ENCODE measurements at regions not wholly inside any gene's neighbourhood (a gene's known extent, or its start where the extent isn't known, plus 50 kb on each side); places are given as distances from the start of the nearest gene placed in this dataset.

DNA sequence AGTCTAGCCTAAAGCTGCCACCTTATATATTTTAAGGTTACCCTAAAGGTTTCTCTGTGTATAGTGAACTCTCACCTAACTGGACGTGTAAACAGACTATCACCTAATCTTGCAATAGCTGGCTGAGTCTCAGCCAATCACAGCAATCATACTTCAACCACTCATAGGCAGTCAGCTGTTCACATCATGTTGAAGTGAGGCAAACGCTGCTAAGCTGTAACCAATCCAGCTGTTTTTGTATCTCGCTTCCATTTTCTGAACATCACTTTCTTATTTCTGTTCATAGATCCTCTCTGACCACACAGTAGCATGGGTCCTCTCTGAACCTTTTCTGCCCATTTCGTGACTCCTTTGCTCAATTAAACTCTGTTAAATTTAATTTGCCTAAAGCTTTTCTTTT, 468.2 kb upstream of the POU3F3 start:
- DNase-seq, result no peak
- Histone ChIP-seq H3K27ac (no peak overlapping the region), H3K27me3 (ENCODE audit: insufficient read depth, low read depth, severe bottlenecking) (peaks cover 50% of the 10 kb centered on the region), H3K36me3 (no peaks in the 10 kb centered on the region), H3K9me3 (ENCODE audit: severe bottlenecking) (no peaks in the 10 kb centered on the region), H3K4me3 (ENCODE audit: low read depth, low read length) (no peak overlapping the region)
- TF ChIP-seq, protein P1, sequence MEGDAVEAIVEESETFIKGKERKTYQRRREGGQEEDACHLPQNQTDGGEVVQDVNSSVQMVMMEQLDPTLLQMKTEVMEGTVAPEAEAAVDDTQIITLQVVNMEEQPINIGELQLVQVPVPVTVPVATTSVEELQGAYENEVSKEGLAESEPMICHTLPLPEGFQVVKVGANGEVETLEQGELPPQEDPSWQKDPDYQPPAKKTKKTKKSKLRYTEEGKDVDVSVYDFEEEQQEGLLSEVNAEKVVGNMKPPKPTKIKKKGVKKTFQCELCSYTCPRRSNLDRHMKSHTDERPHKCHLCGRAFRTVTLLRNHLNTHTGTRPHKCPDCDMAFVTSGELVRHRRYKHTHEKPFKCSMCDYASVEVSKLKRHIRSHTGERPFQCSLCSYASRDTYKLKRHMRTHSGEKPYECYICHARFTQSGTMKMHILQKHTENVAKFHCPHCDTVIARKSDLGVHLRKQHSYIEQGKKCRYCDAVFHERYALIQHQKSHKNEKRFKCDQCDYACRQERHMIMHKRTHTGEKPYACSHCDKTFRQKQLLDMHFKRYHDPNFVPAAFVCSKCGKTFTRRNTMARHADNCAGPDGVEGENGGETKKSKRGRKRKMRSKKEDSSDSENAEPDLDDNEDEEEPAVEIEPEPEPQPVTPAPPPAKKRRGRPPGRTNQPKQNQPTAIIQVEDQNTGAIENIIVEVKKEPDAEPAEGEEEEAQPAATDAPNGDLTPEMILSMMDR (IDR thresholded peaks at IDR 0.05; ENCODE audit: low read depth, low read length), result no peak

GRCh38 chr2:104388296-104388695, 465.6 kb upstream of the POU3F3 start:
- H3K27ac ChIP-seq, result no peak overlapping the region
- no peak for DNase-seq
- H3K36me3 ChIP-seq, result no peaks in the 10 kb centered on the region
- H3K4me3 ChIP-seq (ENCODE audit: low read depth, low read length), result no peak overlapping the region
- TF ChIP-seq, protein P1 (IDR thresholded peaks at IDR 0.05; ENCODE audit: low read depth, low read length), result no peak
- peaks cover 46% of the 10 kb centered on the region for H3K27me3 ChIP-seq (ENCODE audit: insufficient read depth, low read depth, severe bottlenecking)
- H3K9me3 ChIP-seq (ENCODE audit: severe bottlenecking), result no peaks in the 10 kb centered on the region

- H3K9me3 ChIP-seq (ENCODE audit: severe bottlenecking), result no peaks in the 10 kb centered on the region
- peaks cover 40% of the 10 kb centered on the region for H3K27me3 ChIP-seq (ENCODE audit: insufficient read depth, low read depth, severe bottlenecking)
- H3K27ac ChIP-seq, result no peak overlapping the region
- DNase-seq, result no peak
- no peaks in the 10 kb centered on the region for H3K36me3 ChIP-seq
- H3K4me3 ChIP-seq (ENCODE audit: low read depth, low read length), result no peak overlapping the region
- TF ChIP-seq, protein P1 (IDR thresholded peaks at IDR 0.05; ENCODE audit: low read depth, low read length), result no peak
Observed at GRCh38 chr2:104402825-104403224, 451.1 kb upstream of the POU3F3 start.

DNA sequence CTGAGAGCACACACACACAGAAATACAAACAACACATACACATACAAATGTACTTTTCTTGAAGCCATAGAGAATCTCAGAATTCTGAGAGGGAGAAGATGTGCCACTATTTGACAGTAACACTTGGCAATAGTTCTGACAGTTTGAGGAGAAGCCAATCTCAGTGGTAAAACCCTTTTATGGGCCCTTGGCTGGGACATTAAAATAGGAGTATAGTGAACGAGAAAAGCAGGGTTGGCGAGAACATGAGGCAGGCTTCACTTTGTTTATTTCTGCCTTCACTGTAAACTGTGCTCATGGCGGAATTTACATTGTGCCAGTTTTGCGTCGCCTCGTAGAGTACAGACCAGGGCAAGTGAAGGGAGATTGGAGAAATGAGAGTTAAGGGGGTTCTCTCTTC, 449.4 kb upstream of the POU3F3 start:
- no peaks in the 10 kb centered on the region for H3K36me3 ChIP-seq
- no peak for DNase-seq
- H3K27ac ChIP-seq, result no peak overlapping the region

GRCh38 chr2:104405623-104406022, 448.3 kb upstream of the POU3F3 start:
- TF ChIP-seq, protein P1 (IDR thresholded peaks at IDR 0.05; ENCODE audit: low read depth, low read length), result no peak
- DNase-seq, result no peak
- Histone ChIP-seq H3K27me3 (ENCODE audit: insufficient read depth, low read depth, severe bottlenecking) (peaks cover 44% of the 10 kb centered on the region), H3K9me3 (ENCODE audit: severe bottlenecking) (no peaks in the 10 kb centered on the region), H3K4me3 (ENCODE audit: low read depth, low read length) (no peak overlapping the region), H3K27ac (no peak overlapping the region), H3K36me3 (no peaks in the 10 kb centered on the region)

More for the DNA sequence above, 449.4 kb upstream of the POU3F3 start:
- Histone ChIP-seq H3K9me3 (ENCODE audit: severe bottlenecking) (no peaks in the 10 kb centered on the region), H3K4me3 (ENCODE audit: low read depth, low read length) (no peak overlapping the region), H3K27me3 (ENCODE audit: insufficient read depth, low read depth, severe bottlenecking) (peaks cover 47% of the 10 kb centered on the region)
- TF ChIP-seq, protein P1 (IDR thresholded peaks at IDR 0.05; ENCODE audit: low read depth, low read length), result no peak

GRCh38 chr2:104406261-104406726, 447.6 kb upstream of the POU3F3 start:
- DNase-seq, result no peak
- H3K27me3 ChIP-seq (ENCODE audit: insufficient read depth, low read depth, severe bottlenecking), result peaks cover 41% of the 10 kb centered on the region
- no peak overlapping the region for H3K27ac ChIP-seq
- H3K9me3 ChIP-seq (ENCODE audit: severe bottlenecking), result no peaks in the 10 kb centered on the region
- TF ChIP-seq, protein P1 (IDR thresholded peaks at IDR 0.05; ENCODE audit: low read depth, low read length), result no peak
- no peaks in the 10 kb centered on the region for H3K36me3 ChIP-seq
- H3K4me3 ChIP-seq (ENCODE audit: low read depth, low read length), result no peak overlapping the region
